Fibroblast of upper back skin (primary cell): ENCODE measurements at regions not wholly inside any gene's neighbourhood (a gene's known extent, or its start where the extent isn't known, plus 50 kb on each side); places are given as distances from the start of the nearest gene placed in this dataset.

Source experiments
- DNase-seq: peaks from one replicate; pipeline ENCODE4 v3.0.0-alpha.2; 2013

DNA sequence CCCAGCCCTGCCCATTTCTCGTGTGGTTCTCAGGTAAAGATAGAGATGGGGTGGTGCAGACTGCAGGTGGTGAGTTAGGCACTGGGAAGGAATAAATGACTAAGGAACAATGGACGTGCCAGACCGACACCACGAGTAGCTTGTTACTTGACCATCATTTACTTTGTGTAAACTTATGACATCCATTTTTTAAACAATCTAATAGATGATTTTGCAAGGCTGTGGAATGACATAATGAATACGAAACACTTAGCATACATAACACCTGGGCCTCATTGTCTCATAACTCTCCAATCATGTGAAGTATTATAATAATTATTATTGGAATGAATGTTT lies 137.3 kb upstream of the CPEB2 start:
- no peak for DNase-seq

DNA sequence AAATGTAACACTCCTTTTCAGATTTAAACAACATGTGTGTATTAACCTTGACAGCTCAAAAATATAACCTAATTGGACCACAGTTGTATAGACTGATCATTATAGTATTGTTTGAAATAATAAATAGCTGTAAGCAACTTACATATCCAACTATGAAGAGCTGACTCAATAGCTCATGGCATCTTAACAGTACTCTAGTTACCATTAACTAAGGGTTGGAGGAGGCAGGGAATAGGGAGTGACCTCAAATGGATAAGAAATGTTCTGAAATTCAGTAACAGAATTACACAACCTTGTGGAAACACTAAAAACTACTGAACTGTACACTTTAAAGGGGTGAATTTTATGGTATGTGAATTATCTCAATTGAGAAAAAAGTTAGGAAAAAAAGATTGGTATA lies 136.5 kb upstream of the CPEB2 start:
- no peak for DNase-seq

DNA sequence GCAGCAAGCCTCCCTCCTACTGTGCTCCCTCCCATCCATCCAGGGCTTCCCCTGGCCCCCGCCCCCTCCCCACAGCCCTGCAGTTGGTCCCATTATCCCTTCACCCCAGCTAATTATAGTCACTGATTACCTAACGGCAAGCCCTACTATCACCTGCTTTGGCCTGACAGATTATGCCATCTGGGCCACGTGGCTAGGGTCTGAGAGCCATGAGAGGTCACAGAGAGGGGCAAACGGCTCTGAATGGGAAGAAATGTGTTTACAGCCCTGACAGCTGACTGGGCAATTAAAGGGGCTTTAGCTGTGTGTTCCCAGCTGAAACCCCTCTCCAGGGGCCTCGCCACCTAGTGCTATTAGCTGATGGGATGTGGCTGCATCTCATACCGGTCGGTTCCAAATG lies 134.4 kb upstream of the CPEB2 start:
- DNase-seq, result no peak

DNA sequence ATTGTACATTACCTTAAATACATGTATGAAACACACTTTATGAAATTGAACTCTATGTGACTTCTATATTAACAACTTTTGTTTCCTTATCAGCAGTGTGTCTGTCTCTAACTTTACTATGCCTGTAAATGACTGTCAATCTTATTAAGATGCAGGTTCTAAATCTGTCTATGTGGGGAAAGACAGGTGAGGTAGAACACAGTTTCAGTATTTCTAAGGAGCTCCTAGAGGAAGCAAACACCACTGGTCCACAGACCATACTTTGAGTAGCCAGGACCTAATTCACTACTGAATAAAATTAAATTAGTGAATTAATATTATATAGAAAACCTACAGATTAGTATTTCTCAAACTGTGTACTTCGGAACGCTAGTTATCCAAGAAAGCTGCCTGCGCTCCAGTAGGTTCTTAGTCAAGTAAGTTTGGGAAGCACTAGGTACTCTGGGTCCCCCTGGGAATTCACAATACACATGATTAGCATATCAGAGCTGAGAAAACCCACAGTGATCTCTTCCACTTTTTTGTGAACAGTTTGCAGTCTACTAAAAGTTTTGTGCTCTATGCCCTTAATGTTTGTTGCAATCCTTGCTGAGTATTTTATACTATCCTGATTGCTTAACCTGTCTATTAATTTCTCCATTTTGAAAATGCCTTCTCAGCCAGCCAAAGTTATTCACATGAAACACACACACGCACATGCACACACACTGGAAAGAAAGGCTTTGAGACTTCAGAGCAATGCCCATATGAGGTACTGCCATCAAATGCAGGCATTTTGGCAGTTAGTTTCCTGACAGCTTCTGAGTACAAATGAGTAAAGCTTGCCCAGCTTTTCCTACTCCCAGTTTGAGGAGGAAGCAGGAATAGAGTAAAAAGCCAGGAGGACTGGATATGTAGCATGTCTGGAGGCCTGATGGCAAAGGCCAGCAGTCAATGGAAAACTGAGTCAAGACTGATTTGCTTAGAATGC lies 133.6 kb upstream of the CPEB2 start:
- no peak for DNase-seq

DNA sequence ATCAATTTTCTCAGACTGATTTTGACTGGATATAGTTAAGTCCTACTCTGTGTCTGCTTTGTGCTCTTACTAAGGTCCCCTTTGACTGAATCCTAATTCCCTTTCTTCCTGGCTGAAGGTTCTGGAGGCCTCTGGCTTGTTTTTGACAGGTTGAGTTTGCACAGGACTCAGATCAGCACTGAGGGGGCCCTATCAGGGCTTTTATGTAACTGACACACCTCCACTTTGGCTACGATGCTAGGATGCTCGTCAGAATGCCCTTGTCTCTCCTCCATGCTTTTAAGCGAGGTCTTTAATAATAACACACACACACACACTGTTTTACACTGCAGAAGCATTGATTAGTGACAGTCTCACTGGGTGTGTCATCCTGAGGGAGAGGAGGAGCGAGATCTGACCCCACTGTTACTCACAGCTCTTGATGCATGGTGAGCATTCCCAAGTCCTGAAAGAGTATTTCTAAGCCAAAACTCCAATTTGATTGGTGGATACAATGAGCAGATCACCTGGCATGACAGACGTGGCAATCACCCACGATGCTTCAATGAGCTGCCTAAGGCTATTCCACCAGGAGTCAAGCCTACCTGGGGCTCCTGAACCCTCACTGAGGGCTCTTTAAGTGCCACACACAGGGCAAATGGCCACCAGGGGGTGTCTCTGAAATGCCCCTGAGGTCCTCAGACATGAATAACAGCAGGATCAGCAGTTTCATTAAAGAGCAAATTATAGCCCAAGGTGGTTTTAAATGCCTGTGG lies 130.4 kb upstream of the CPEB2 start:
- DNase-seq, result no peak

DNA sequence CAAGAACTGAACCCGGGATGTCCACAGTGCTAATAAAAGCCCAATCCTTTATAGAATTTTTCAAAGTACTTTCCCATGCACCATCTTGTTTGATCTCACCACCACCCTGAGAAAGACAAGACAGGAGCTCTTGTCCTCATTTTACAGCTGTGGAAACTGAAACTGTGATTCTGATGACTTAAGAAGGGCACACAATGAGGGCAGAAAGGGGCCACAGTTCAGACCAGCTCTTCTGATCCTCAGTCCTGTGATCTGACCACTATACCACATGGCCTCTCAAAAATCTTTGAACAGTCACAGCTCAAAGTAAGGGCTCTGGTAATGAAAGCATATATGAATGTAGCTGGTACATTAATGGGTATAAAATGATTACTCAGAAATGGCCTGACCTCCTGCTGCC lies 127.3 kb upstream of the CPEB2 start:
- no peak for DNase-seq

DNA sequence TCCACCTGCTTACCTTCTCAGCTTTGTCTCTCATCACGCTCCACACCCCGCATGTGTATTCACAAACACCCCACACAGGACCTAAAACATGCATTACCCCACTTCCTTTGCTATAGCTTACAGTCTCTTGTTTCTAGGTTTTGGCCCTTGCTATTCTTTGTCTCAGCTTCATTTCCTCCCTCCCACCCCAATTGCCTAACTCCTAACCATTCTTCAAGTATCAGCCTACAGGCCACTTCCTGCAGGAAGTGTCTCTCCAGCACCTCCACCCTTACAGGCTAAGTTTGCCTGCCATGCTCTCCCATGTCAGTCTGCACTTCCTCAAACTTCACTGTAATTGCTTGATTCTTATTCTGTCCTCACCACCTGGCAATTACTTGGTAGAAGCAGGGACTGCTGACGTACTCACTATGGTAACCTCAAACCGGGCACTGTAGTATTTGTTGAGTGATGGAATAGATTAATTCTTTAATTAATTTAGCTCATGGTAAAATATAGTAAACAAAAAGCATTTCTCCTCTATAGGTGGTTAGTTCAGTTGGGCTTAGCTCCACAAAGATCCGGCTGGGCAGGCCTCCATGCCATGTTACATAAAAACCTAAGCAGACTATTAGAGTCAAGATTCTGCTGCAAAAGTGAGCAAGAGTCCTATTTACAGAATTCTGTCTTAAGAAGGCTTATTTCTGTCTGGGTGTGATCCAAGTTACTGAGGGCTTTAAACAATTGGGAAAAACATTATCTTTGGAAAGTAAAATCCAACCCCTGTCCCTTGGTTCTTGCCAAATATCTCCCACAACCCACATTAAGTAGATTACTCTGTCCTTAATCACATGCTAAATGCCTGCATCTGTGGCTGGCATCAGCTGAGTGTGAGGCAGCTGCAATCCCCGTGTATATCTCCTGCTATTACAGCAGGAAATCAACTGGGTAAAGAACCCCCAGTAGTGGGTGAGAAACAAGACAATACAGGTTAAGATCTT lies 124.7 kb upstream of the CPEB2 start:
- no peak for DNase-seq

DNA sequence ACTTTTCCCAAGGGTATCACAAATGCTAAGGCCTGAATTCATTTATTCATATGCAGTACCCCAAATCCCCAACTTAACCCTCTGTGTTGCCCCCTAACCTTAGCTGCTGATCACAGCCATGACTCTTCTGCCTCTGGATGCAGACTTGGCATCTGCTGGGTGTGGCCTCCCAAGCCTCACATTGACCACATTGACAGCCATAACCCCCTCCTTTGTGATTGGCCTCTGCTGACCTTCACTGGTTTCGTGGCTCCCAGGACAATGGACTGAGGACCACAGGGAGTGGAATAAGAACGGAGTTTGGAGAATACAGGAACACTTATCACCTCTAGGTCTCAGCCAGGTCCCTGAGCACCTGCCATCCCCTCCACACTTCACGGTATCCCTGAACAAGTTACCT lies 123.6 kb upstream of the CPEB2 start:
- DNase-seq, result no peak

DNA sequence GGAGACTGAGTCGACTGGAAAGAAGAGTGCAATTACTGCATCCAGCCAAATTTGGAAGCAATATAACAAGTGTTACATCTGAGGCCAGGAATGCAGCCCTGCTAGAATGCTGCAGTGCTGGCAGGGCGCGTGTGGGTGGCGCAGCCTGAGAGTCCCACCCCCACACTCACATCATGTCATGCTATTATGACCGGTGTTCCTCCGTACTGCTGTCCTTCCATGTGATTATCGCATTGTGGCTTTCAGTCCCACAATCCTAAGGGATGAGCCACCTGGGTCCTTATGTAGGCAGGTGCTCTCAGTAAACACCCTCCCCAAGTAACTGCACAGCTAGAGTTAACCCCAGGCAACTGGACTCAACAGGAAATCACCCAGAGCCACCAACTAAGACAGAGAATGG lies 122.6 kb upstream of the CPEB2 start:
- DNase-seq, result no peak

DNA sequence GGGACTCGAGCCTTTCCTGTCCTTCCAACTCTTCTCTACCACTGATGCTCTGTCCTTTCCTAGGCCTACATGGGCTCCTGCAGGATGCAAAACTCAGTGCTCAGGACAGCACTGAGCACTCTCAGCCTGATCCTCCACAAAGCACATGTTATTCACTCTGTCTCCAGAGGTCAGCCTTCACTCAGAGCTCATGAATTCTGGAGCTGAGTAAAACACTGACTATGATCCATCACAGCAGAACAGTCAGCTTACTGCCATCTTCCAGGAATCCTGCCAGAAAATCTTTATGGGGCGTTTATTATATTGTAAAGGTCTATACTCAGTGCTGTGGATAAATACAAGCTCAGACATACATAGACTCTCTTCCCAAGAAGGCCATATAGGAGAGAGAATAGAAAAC lies 121.5 kb upstream of the CPEB2 start:
- no peak for DNase-seq

DNA sequence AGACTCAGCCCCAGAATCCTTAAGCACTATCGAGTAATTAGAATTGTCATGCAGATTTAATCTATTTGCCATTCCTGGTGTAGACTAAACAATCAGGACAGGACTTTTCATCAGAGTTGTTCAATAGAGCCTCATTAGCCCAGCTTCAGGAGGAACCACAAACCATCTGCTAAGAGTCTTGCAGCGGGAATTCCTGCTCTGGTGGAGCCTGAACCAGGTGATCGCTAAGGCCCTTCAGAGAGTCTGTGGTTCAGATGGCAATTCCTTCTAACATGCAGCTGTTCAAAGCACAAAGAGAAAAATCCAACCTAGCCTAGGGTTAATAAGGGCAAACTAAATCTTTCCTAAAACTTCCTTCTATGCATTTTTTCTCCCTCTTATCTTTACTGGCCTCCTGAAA lies 119.1 kb upstream of the CPEB2 start:
- no peak for DNase-seq

DNA sequence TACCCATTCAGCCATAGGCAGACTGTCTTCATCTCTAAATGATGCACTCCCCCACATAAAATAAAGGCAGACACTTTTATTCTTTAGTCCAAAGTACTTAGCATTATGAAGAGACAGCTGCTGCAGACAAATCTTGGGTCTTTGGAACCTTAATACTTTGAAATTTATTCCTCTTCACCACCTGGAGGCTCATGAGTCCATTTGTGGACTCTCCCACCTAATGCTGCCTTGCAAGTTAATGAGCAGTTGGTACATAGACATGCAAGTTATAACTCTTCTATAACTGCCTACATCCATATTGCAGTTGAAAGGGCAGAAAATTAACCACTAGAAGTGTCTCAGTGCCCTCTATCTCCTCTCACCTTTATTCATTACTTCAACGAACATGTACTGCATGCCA lies 118.6 kb upstream of the CPEB2 start:
- DNase-seq, result no peak

DNA sequence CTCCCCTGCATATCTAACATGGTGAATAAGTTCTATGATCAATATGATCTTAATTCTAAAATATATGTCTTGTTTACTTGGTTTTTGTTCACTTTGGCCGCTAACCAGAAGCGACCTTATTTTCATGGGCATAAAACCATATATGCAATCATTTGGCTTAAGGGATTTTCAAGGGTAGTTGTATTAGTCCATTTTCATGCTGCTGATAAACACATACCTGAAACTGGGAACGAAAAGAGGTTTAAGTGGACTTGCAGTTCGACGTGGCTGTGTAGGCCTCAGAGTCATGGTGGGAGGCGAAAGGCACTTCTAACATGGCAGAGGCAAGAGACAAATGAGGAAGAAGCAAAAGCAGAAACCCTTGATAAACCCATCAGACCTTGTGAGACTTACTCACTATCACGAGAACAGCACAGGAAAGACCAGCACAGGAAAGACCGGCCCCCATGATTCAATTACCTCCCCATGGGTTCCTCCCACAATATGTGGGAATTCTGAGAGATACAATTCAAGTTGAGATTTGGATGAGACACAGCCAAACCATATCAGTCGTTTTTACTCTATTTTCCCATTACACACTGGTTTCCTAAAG lies 114.3 kb upstream of the CPEB2 start:
- DNase-seq, result no peak

DNA sequence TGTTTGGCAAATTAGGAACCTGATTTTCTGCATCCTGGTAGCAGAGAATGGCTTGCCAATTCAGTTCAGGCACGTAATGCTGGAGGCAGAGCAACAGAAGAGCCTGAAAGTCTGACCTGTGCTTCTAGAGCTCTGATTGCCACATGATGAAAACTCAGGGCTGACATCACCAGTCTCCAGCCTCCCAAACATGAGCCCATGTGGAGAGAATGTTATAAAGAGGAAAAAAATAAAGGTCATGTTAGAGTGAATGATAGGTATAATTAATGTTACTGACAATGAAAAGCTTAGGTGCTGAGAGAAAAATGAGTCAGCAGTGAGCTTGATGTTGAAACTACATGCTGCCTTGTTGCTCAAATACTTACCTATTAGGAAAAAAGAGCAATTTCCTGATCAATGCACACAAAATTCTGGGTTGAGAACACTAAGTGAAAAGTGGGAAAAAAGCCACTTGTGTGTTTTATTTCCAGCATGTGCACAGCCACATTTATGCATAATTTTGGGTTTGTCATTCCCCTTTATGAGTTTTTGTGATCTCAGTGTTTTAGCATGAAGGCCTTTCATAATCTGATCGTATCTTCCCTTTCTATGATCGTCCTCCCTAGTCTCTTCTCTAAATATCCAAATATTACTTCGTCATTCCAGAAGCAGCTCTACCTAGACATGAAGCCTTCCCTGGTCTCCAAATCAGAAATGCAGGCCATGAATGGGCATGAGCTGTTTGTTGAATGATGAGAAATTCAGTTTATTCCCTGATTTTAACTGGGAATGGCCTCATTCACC lies 113.3 kb upstream of the CPEB2 start:
- DNase-seq, result no peak

DNA sequence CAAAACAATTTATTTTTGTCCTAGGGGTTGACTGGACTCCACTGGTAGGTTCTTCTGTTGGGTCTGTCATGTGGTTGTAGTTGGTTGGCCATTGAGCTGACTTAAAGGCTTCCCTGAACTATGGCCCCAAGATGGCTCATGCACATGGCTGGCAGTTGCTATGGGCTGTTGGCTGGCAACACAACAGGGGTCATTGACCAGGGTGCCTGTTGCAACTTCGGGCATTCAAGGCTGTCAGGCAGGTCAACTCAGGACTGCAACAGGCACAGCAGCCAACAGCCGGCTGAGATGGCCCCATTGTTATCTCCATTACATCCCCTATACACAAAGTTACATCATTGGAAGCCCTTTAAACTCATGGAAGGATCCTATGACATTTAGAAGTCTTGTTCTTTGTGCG lies 109.7 kb upstream of the CPEB2 start:
- no peak for DNase-seq

DNA sequence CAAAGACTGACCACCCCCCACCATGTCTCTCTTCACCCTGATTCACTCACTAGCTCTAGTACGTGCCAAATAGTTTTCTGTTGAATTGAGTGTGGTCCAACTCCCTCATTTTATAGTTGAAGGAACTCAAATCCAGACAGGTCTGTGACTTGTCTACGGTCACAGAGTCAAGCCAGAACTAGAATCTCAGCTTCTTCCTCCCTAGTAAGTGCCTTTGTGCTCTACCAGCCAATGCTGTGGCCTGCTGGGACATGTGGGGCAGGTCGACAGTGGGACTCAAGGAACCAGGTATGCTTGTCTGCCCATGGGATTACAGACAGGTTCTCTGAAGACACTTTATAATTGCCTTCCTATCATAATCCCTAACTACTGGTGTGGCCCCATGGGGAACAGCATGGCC lies 108.6 kb upstream of the CPEB2 start:
- DNase-seq, result no peak

DNA sequence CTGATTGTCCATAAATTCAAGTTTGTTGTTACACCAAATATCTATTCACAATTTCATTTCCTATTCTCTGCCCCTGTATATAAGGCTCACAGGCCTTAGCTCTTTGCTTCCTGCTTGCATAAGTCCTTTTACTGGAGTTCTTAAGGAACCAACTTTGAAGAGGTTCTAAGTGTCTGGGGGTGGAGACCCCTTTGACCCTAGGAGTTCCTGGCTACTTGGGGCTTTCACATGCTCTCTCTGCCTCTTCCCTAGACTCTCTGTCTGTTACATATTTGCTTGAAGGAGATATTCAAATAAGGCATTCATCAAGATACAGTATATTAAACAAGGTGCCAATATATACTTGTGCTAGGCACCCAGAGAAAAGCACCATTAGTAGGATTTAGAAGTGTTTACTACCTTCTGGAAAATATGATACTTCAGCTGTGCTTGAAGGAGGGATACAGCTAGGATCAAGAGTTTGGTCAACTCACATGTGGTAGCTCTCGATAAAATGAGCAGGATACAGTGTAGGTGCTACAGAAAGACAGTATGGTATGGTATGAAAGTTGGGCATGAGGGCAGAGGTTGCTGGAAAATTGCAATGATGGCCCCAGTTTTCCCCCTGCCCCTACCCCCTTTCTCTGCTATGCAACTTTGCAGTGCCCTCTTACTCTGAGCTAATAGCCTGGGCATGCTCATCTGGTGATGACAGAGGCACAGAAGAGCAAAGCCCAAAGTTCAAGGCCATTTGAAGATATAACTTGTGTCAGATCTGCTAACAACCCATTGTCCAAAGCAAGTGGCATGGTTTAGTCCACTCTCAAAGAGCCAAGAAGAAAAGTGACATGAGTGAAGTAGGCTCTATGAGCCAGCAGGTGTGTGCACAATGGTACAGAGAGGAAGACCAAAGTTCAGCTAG lies 107.6 kb upstream of the CPEB2 start:
- DNase-seq, result no peak

DNA sequence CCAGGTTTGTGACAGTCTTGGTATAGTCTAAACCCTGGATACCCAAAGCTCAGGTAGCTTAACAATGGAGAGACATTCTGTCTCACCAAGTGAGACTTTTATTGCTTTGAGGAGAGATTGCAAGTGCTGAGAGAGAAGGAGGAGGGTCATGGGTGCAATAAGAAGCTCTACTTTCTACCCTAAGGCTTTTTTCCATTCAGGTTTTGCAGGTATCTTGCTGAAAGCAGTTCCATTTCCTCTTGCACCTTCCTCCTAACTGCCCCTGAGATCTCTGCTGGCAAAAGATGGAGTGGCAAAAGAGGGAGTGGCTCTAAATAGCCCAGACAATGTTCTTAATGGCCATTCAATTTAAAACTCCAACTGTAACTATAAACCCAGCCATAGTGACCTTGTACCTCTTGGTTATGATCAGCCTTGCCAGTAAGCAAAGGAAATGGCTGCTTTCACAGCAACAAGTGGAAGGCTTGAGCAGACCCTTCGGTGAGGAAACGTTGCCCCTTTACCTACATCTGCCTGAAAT lies 105.6 kb upstream of the CPEB2 start:
- no peak for DNase-seq

DNA sequence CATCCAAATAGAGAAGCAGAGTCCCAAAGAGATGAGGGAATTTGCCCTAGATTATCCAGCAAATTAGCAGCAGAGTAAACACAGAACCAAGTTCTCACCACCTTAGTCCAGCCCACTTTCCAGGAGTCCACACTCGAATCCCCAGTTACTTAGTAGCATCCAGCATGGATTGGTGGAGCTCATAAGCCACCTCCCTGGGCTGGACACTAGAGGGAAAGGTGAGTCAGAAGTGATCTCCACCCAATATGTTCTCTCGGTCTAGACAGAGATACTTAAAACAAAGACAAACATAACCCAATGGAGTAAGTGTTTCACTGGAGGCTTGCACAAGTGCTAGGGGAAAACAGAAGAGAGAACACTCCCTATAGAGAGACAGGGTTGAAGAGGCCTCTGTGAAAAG lies 105.1 kb upstream of the CPEB2 start:
- no peak for DNase-seq

DNA sequence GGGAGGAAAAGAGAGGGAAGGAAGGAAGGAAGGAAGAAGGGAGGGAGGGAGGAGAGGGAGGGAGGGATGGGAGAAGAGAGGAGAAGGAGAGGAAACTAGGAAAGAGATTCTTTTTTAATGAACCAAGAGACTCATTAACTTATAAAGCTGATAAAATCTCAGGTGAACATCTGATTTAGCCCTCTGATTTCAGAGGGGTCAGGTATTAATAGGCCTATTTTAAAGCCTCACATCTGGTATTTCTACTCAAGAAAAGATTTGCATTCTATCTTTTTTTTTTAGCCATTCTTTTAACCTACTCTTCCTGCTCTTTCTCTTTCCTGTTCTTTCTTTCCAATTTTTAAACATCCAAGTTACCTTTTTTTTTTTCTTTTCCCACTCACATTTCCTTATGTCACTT lies 103.3 kb upstream of the CPEB2 start:
- DNase-seq, result no peak

DNA sequence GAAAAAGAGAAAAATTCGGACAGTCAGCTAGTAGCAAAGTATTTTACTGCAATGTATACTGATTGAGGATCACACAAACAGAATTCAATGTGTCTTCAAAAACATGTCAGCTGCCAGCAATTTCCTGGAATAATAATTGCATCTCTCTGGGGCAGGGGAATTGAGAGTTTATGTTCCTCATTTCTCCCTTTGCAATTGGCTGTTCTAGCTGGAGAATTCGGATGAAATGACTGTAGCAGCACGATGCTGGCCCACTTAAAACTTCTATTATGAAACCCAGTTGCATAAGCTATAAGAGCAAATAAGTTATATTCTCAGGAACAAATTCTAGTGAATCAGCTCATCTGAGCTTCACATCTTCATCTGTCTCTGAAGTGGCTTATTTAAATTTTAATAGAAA lies 99.9 kb upstream of the CPEB2 start:
- DNase-seq, result no peak
